Epithelial cell of proximal tubule (primary cell): ENCODE measurements at regions not wholly inside any gene's neighbourhood (a gene's known extent, or its start where the extent isn't known, plus 50 kb on each side); places are given as distances from the start of the nearest gene placed in this dataset.

ENCODE experiments used
- DNase-seq: peaks from one replicate; pipeline ENCODE4 v3.0.0-alpha.2; 2011; ENCODE audit warnings: low read depth
- H3K4me3 ChIP-seq: 2 replicates; pipeline ENCODE4 v1.5.1; 2011; ENCODE audit warnings: low read depth, mild to moderate bottlenecking, low read length
- CTCF ChIP-seq: conservative IDR thresholded peaks from 2 replicates; pipeline ENCODE4 v1.5.1; 2012; ENCODE audit warnings: low read depth, mild to moderate bottlenecking, low read length

GRCh38 chr12:89212339-89212771 is 139.9 kb downstream of the DUSP6 start:
- TF ChIP-seq CTCF, result no peak
- H3K4me3 ChIP-seq, result no peak overlapping the region
- no peak for DNase-seq

GRCh38 chr12:89211456-89211855 is 140.8 kb downstream of the DUSP6 start:
- DNase-seq, result no peak
- TF ChIP-seq CTCF, result no peak
- H3K4me3 ChIP-seq, result no peak overlapping the region

GRCh38 chr12:89210277-89210676 is 142.0 kb downstream of the DUSP6 start:
- no peak for DNase-seq
- H3K4me3 ChIP-seq, result no peak overlapping the region
- TF ChIP-seq CTCF, result no peak

- DNase-seq, result no peak
- H3K4me3 ChIP-seq, result no peak overlapping the region
- TF ChIP-seq CTCF, result no peak
Observed at GRCh38 chr12:89208661-89209096, 143.6 kb downstream of the DUSP6 start.

GRCh38 chr12:89206390-89206789 is 145.9 kb downstream of the DUSP6 start:
- H3K4me3 ChIP-seq, result no peak overlapping the region
- DNase-seq, result no peak

GRCh38 chr12:89205517-89205916 is 146.8 kb downstream of the DUSP6 start:
- no peak overlapping the region for H3K4me3 ChIP-seq
- DNase-seq, result no peak
- no peak for TF ChIP-seq CTCF

More at GRCh38 chr12:89206390-89206789, 145.9 kb downstream of the DUSP6 start:
- no peak for TF ChIP-seq CTCF

- no peak overlapping the region for H3K4me3 ChIP-seq
- no peak for TF ChIP-seq CTCF
- DNase-seq, result no peak
Observed at GRCh38 chr12:89203144-89203543, 149.2 kb downstream of the DUSP6 start.
